ENCODE measurements at regions not wholly inside any gene's neighbourhood (a gene's known extent, or its start where the extent isn't known, plus 50 kb on each side); places are given as distances from the start of the nearest gene placed in this dataset.
A peak's percentile ranks its signal among the peaks of the same experiment; 100 is the strongest.
"Not testable (repeated sequence)": the region's sequence is repeated elsewhere in the genome, so short reads cannot be mapped to it uniquely, and the experiment has no call there.

DNA sequence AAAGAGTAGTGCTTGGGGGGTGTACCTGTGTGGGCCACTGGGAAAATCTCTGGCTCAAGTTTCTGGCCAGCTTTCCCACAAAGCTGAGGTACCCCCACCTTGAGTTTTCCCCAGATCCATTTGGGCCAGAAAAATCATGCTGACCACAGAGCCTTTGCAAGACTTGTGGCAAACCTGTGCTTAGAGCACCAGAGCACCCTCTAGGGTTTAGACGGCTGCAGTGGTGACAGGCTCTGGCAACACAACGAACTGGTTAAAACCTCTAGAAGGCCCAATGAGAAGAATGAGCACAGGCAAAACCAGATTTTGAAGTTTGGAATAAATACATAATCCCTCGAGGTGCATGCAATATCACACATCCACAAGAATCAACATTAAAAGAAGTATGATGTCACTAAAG is 290.7 kb upstream of the FOLH1 start:
- Histone ChIP-seq H2AFZ (ENCODE audit: low read length) (no peak overlapping the region), H3F3A (ENCODE audit: low read depth) (no peaks in the 10 kb centered on the region)

GRCh38 chr11:49505231-49505630 is 296.8 kb upstream of the FOLH1 start:
- no peaks in the 10 kb centered on the region for H3K27me3 ChIP-seq (ENCODE audit: insufficient read depth, low read length, poor library complexity, severe bottlenecking)
- H3K9me3 ChIP-seq (ENCODE audit: insufficient read depth, low read depth, low read length) = no peaks in the 10 kb centered on the region
- no peak overlapping the region for H3K9ac ChIP-seq (ENCODE audit: low read depth, low read length, poor library complexity, severe bottlenecking)
- no peak overlapping the region for H3K4me3 ChIP-seq (ENCODE audit: low read length, poor library complexity, severe bottlenecking)
- no peaks in the 10 kb centered on the region for H3K36me3 ChIP-seq (ENCODE audit: insufficient read depth, low read length)
- H2AFZ ChIP-seq (ENCODE audit: low read length) = no peak overlapping the region
- H3K4me2 ChIP-seq (ENCODE audit: low read depth, low read length, poor library complexity, severe bottlenecking) = no peak overlapping the region
- no peak for TF ChIP-seq CTCF (conservative IDR thresholded peaks at IDR 0.05; ENCODE audit: low read length)
- no peak for TF ChIP-seq EZH2phosphoT487 (IDR thresholded peaks at IDR 0.05; ENCODE audit: borderline replicate concordance)
- no peaks in the 10 kb centered on the region for H3K4me1 ChIP-seq (ENCODE audit: insufficient read depth, low read length, poor library complexity, severe bottlenecking)
- no peaks in the 10 kb centered on the region for H3K9me2 ChIP-seq (replicated peaks; ENCODE audit: low read depth, low read length)
- no peaks in the 10 kb centered on the region for H4K20me1 ChIP-seq (ENCODE audit: insufficient read depth, low read length, poor library complexity, severe bottlenecking)
- no peaks in the 10 kb centered on the region for H3K79me2 ChIP-seq (ENCODE audit: insufficient read depth, low read length)
- no peaks in the 10 kb centered on the region for H3F3A ChIP-seq (ENCODE audit: low read depth)

More for the DNA sequence above, 290.7 kb upstream of the FOLH1 start:
- Histone ChIP-seq H4K20me1 (ENCODE audit: insufficient read depth, low read length, poor library complexity, severe bottlenecking) (no peaks in the 10 kb centered on the region), H3K9me2 (replicated peaks; ENCODE audit: low read depth, low read length) (no peaks in the 10 kb centered on the region), H3K27me3 (ENCODE audit: insufficient read depth, low read length, poor library complexity, severe bottlenecking) (no peaks in the 10 kb centered on the region), H3K9ac (ENCODE audit: low read depth, low read length, poor library complexity, severe bottlenecking) (no peak overlapping the region), H3K36me3 (ENCODE audit: insufficient read depth, low read length) (no peaks in the 10 kb centered on the region), H3K4me1 (ENCODE audit: insufficient read depth, low read length, poor library complexity, severe bottlenecking) (no peaks in the 10 kb centered on the region), H3K4me3 (ENCODE audit: low read length, poor library complexity, severe bottlenecking) (no peak overlapping the region), H3K9me3 (ENCODE audit: insufficient read depth, low read depth, low read length) (no peaks in the 10 kb centered on the region), H3K4me2 (ENCODE audit: low read depth, low read length, poor library complexity, severe bottlenecking) (no peak overlapping the region), H3K79me2 (ENCODE audit: insufficient read depth, low read length) (no peaks in the 10 kb centered on the region)
- TF ChIP-seq EZH2phosphoT487 (IDR thresholded peaks at IDR 0.05; ENCODE audit: borderline replicate concordance) (no peak), CTCF (conservative IDR thresholded peaks at IDR 0.05; ENCODE audit: low read length) (no peak)

DNA sequence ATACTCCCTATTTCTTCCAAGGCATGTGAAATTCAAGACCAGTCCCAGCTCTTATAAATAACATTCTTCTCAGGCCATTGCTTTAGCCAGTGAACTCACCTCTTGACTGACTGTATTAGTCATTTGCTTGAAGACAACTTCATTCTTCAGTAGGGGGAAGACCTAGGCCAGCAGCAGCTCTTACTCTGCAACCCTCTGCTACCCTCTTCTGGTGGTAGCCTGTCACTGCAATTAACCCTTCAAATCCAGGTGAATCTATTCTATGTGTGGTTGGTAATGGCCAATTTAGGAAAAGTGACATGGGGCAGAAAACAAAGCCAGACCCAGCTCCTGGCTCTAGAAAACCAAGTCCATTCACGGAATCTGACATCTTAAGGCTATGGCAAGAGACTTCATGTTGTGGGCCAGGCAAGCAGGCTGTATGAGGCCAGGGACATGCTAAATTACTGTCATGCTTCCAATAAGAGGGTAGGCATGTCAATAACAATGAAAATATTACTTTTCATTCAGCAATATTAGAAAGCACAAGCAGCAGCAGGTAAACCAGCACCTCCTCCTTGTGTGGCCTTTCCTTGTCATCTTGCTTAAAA is 317.9 kb upstream of the FOLH1 start:
- H3F3A ChIP-seq (ENCODE audit: low read depth); H3K9me2 ChIP-seq (replicated peaks; ENCODE audit: low read depth, low read length); H3K79me2 ChIP-seq (ENCODE audit: insufficient read depth, low read length); H3K4me2 ChIP-seq (ENCODE audit: low read depth, low read length, poor library complexity, severe bottlenecking); H3K9me3 ChIP-seq (ENCODE audit: insufficient read depth, low read depth, low read length); H4K20me1 ChIP-seq (ENCODE audit: insufficient read depth, low read length, poor library complexity, severe bottlenecking); H2AFZ ChIP-seq (ENCODE audit: low read length); H3K4me1 ChIP-seq (ENCODE audit: insufficient read depth, low read length, poor library complexity, severe bottlenecking); H3K36me3 ChIP-seq (ENCODE audit: insufficient read depth, low read length); H3K4me3 ChIP-seq (ENCODE audit: low read length, poor library complexity, severe bottlenecking); H3K9ac ChIP-seq (ENCODE audit: low read depth, low read length, poor library complexity, severe bottlenecking); H3K27me3 ChIP-seq (ENCODE audit: insufficient read depth, low read length, poor library complexity, severe bottlenecking): not testable (repeated sequence)
- peak; percentile 68 for TF ChIP-seq CTCF (conservative IDR thresholded peaks at IDR 0.05; ENCODE audit: low read length)

All from Loucy (cell line).